ENCODE measurements at regions not wholly inside any gene's neighbourhood (a gene's known extent, or its start where the extent isn't known, plus 50 kb on each side); places are given as distances from the start of the nearest gene placed in this dataset.

DNA sequence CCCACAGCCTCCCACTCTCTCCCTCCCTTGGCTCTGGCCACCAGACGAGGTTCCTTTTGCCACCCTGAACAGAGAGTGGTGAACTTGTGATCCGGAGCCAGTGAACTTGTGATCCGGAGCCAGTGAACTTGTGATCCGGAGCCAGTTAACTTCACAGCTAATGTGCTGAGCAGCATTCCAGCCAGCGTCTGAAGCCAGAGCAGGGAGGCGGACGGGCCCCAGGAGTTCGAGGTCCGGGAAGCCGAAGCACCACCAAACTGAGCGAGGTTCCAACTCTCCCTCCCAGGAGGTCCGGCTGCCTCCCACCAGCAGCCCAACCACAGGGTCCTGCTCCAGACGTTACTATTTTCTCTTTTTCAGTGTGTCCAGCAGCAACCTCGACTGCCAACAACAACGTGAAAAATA, 85.8 kb downstream of the SYF2 start:
- no peak for TF ChIP-seq POLR2A (IDR thresholded peaks at IDR 0.05)
- TF ChIP-seq CTCF (IDR thresholded peaks at IDR 0.05): no peak
